MM.1S (cell line): ENCODE measurements at regions not wholly inside any gene's neighbourhood (a gene's known extent, or its start where the extent isn't known, plus 50 kb on each side); places are given as distances from the start of the nearest gene placed in this dataset.

Experiments
- CTCF ChIP-seq: fragments of 300-600 bp; sonication (generic); IDR thresholded peaks from 2 replicates; pipeline ENCODE4 v1.5.1; 2016; ENCODE audit warnings: antibody characterized with exemption, low read length, mixed read lengths
- EZH2 ChIP-seq: fragments of 300-600 bp; sonication (generic); optimal IDR thresholded peaks from 2 replicates; pipeline ENCODE3; 2017; ENCODE audit warnings: low read depth, mild to moderate bottlenecking, antibody characterized with exemption, low read length, mixed read lengths
- EZH2phosphoT487 ChIP-seq: fragments of 300-600 bp; sonication (generic); IDR thresholded peaks from 2 replicates; pipeline ENCODE4 v1.6.1; 2018; ENCODE audit warnings: antibody characterized with exemption, low read length

- TF ChIP-seq CTCF (no peak), EZH2 (no peak), EZH2phosphoT487 (no peak)
Observed at GRCh38 chr21:18023711-18024110, 204.6 kb upstream of the C21orf91 start.
